ENCODE measurements at regions not wholly inside any gene's neighbourhood (a gene's known extent, or its start where the extent isn't known, plus 50 kb on each side); places are given as distances from the start of the nearest gene placed in this dataset.

DNA sequence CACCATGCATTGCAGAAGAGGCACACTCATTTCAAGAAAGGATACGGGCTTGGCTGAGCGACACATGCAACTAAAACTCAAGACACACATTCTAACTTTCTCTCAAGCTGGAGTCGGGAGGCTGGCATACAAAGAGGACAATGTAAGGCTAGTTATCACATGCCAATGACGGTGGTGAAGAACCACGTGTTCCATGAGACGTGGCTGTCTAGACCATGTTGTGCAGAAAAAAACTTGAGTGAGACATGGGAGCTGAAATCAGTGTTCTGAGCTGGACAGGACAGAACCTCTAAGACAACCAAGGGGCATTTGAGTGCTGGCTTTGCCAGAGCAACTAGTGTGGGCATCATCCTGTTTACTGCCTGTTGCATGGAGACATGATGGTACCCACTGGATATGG is 193.0 kb upstream of the DPP6 start:
- TF ChIP-seq, protein P1, sequence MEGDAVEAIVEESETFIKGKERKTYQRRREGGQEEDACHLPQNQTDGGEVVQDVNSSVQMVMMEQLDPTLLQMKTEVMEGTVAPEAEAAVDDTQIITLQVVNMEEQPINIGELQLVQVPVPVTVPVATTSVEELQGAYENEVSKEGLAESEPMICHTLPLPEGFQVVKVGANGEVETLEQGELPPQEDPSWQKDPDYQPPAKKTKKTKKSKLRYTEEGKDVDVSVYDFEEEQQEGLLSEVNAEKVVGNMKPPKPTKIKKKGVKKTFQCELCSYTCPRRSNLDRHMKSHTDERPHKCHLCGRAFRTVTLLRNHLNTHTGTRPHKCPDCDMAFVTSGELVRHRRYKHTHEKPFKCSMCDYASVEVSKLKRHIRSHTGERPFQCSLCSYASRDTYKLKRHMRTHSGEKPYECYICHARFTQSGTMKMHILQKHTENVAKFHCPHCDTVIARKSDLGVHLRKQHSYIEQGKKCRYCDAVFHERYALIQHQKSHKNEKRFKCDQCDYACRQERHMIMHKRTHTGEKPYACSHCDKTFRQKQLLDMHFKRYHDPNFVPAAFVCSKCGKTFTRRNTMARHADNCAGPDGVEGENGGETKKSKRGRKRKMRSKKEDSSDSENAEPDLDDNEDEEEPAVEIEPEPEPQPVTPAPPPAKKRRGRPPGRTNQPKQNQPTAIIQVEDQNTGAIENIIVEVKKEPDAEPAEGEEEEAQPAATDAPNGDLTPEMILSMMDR (IDR thresholded peaks at IDR 0.05; ENCODE audit: low read depth, low read length, missing input control), result no peak
- TF ChIP-seq JUND (IDR thresholded peaks at IDR 0.05), result no peak
- no peak for TF ChIP-seq SP1 (IDR thresholded peaks at IDR 0.05)
- TF ChIP-seq, protein P2, sequence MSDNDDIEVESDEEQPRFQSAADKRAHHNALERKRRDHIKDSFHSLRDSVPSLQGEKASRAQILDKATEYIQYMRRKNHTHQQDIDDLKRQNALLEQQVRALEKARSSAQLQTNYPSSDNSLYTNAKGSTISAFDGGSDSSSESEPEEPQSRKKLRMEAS (IDR thresholded peaks at IDR 0.05), result no peak
- TF ChIP-seq, protein P3, sequence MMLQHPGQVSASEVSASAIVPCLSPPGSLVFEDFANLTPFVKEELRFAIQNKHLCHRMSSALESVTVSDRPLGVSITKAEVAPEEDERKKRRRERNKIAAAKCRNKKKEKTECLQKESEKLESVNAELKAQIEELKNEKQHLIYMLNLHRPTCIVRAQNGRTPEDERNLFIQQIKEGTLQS (IDR thresholded peaks at IDR 0.05), result no peak
- TF ChIP-seq YY1 (IDR thresholded peaks at IDR 0.05), result no peak
- TF ChIP-seq EGR1 (IDR thresholded peaks at IDR 0.05; ENCODE audit: low read depth in 2 of 2), result no peak

Data from liver (tissue), 3 donors.